ENCODE measurements at regions not wholly inside any gene's neighbourhood (a gene's known extent, or its start where the extent isn't known, plus 50 kb on each side); places are given as distances from the start of the nearest gene placed in this dataset.

- TF ChIP-seq CTCF (IDR thresholded peaks at IDR 0.05) (no peak), POLR2AphosphoS5 (IDR thresholded peaks at IDR 0.05) (no peak), POLR2A (IDR thresholded peaks at IDR 0.05) (no peak)
These were observed 819.8 kb upstream of the SOX9 start for GRCh38 chr17:71301063-71301462.
